Superior temporal gyrus (tissue), 1 donor: ENCODE measurements at regions not wholly inside any gene's neighbourhood (a gene's known extent, or its start where the extent isn't known, plus 50 kb on each side); places are given as distances from the start of the nearest gene placed in this dataset.

Experiments used
- DNase-seq: peaks from one replicate; pipeline ENCODE4 v3.0.0-alpha.2; 2016; ENCODE audit errors: extremely low spot score

GRCh38 chr9:96038271-96038670, 162.8 kb downstream of the ERCC6L2 start:
- DNase-seq = no peak

GRCh38 chr9:96034553-96035122, 159.1 kb downstream of the ERCC6L2 start:
- DNase-seq = no peak

- DNase-seq = no peak
These were observed 158.4 kb downstream of the ERCC6L2 start for GRCh38 chr9:96033896-96034295.

GRCh38 chr9:96031916-96032534, 156.5 kb downstream of the ERCC6L2 start:
- DNase-seq = no peak

GRCh38 chr9:96031366-96031824, 155.9 kb downstream of the ERCC6L2 start:
- DNase-seq = no peak

GRCh38 chr9:96029722-96030530, 154.4 kb downstream of the ERCC6L2 start:
- no peak for DNase-seq

- DNase-seq = no peak
These were observed 152.0 kb downstream of the ERCC6L2 start for GRCh38 chr9:96027251-96028131.

GRCh38 chr9:96026655-96027213, 151.2 kb downstream of the ERCC6L2 start:
- DNase-seq = no peak

- no peak for DNase-seq
These were observed 150.6 kb downstream of the ERCC6L2 start for GRCh38 chr9:96025995-96026602.

GRCh38 chr9:96023486-96023885, 148.0 kb downstream of the ERCC6L2 start:
- DNase-seq = no peak

GRCh38 chr9:96022445-96023051, 147.1 kb downstream of the ERCC6L2 start:
- DNase-seq = no peak

- DNase-seq = no peak
These were observed 146.3 kb downstream of the ERCC6L2 start for GRCh38 chr9:96021551-96022444.

GRCh38 chr9:96020792-96021550, 145.5 kb downstream of the ERCC6L2 start:
- DNase-seq = no peak

- DNase-seq = no peak
These were observed 144.9 kb downstream of the ERCC6L2 start for GRCh38 chr9:96020300-96020791.
